ENCODE measurements at regions not wholly inside any gene's neighbourhood (a gene's known extent, or its start where the extent isn't known, plus 50 kb on each side); places are given as distances from the start of the nearest gene placed in this dataset.

GRCh38 chr7:23945472-23945871 lies 235.5 kb downstream of the STK31 start:
- Histone ChIP-seq H3K9ac (replicated peaks; ENCODE audit: extremely low read depth, insufficient read depth, low read length) (no peak overlapping the region), H3K9me3 (replicated peaks; ENCODE audit: control insufficient read depth, insufficient read depth, low read length) (no peaks in the 10 kb centered on the region), H3K4me2 (ENCODE audit: insufficient read depth, low read length) (no peak overlapping the region), H3K27me3 (ENCODE audit: control insufficient read depth in 2 of 2, insufficient read depth in 2 of 2, low read length in 2 of 2) (no peaks in the 10 kb centered on the region), H3K36me3 (ENCODE audit: control insufficient read depth in 2 of 2, extremely low read depth in 1 of 2, insufficient read depth in 2 of 2, low read length in 2 of 2) (no peaks in the 10 kb centered on the region), H3K27ac (ENCODE audit: insufficient read depth, low read depth, low read length) (no peak overlapping the region), H3K4me3 (replicated peaks in 1 of 3; ENCODE audit: insufficient read depth in 1 of 3, low read depth in 1 of 3, low read length in 3 of 3) (no peak overlapping the region), H3K79me2 (ENCODE audit: control insufficient read depth, insufficient read depth, low read length) (no peaks in the 10 kb centered on the region), H3K4me1 (ENCODE audit: control insufficient read depth, extremely low read depth, insufficient read depth, low read length) (no peaks in the 10 kb centered on the region), H4K20me1 (replicated peaks; ENCODE audit: control insufficient read depth, extremely low read depth, insufficient read depth, low read length) (no peaks in the 10 kb centered on the region), H2AFZ (ENCODE audit: low read depth, low read length) (no peak overlapping the region), H3K9me1 (replicated peaks; ENCODE audit: control insufficient read depth, extremely low read depth, insufficient read depth, low read length) (no peaks in the 10 kb centered on the region)
- TF ChIP-seq GATA2 (IDR thresholded peaks at IDR 0.05; ENCODE audit: insufficient read depth, insufficient read length, low read depth, low read length): no peak
- no peak for TF ChIP-seq EZH2 (IDR thresholded peaks at IDR 0.05; ENCODE audit: borderline replicate concordance, low read depth, low read length, severe bottlenecking)
- TF ChIP-seq MAX (IDR thresholded peaks at IDR 0.05; ENCODE audit: insufficient read depth, insufficient read length): no peak
- no peak for TF ChIP-seq JUN (IDR thresholded peaks at IDR 0.05; ENCODE audit: borderline replicate concordance, insufficient read depth, insufficient read length, low read depth)
- no peak for TF ChIP-seq POLR2AphosphoS5 (IDR thresholded peaks at IDR 0.05; ENCODE audit: insufficient read depth, low read depth, low read length)
- no peak for TF ChIP-seq POLR2A (IDR thresholded peaks at IDR 0.05; ENCODE audit: low read depth, low read length)
- TF ChIP-seq FOS (IDR thresholded peaks at IDR 0.05; ENCODE audit: borderline replicate concordance, insufficient read depth, low read length): no peak
- no peak for TF ChIP-seq CTCF (IDR thresholded peaks at IDR 0.05; ENCODE audit: extremely low read depth in 1 of 2, insufficient read depth in 1 of 2, low read depth in 1 of 2, low read length in 2 of 2)
- TF ChIP-seq MYC (IDR thresholded peaks at IDR 0.05; ENCODE audit: low read depth, low read length): no peak
- dilution Hi-C loops (cut with MboI; ENCODE audit: extremely low pct_ligation_motif_present, low sequenced_read_pairs): no loop called here
- CTCF ChIA-PET: no interaction called here
- FAIRE-seq (no peak), DNase-seq (ENCODE audit: low read depth, low spot score) (no peak)
- BruUV-seq (replicated peaks): no TSS peak
- POLR2A ChIA-PET: no interaction called here
- intact Hi-C loops (cut with micrococcal nuclease): no loop called here

Data from endothelial cell of umbilical vein (primary cell).